Gastrocnemius medialis (tissue), 4 donors: ENCODE measurements at regions not wholly inside any gene's neighbourhood (a gene's known extent, or its start where the extent isn't known, plus 50 kb on each side); places are given as distances from the start of the nearest gene placed in this dataset.

Source experiments
- ATAC-seq, 2 donors: fragments of 150-250 bp; one replicate each; pipeline ENCODE4 v1.9.1; 2016
- DNase-seq, 2 donors: peaks; one replicate each; pipeline ENCODE4 v3.0.0-alpha.2; 2019
- H3K27ac ChIP-seq, 4 donors: fragments of 200-600 bp; sonication (generic); 1 replicate in 1 of 4; 2 replicates in 3 of 4; pipeline ENCODE4 v1.5.1; 2016 to 2018; ENCODE audit warnings: mild to moderate bottlenecking in 2 of 4, moderate library complexity in 1 of 4
- H3K27me3 ChIP-seq, 3 donors: fragments of 200-600 bp; sonication (generic) in 2 of 3; 1 replicate in 1 of 3; 2 replicates in 2 of 3; pipeline versions ENCODE4 v1.5.1 to v1.6.0; 2016 to 2019; ENCODE audit warnings: mild to moderate bottlenecking in 1 of 3, moderate library complexity in 1 of 3
- H3K36me3 ChIP-seq, 2 donors: fragments of 200-600 bp; sonication (generic) in 1 of 2; one replicate each; pipeline ENCODE4 v1.5.1; 2017 to 2018
- H3K4me1 ChIP-seq, 2 donors: fragments of 200-600 bp; sonication (generic) in 1 of 2; one replicate each; pipeline ENCODE4 v1.5.1; 2016 to 2017; ENCODE audit warnings: mild to moderate bottlenecking in 2 of 2
- H3K4me3 ChIP-seq, 4 donors: fragments of 200-600 bp; sonication (generic) in 3 of 4; 1 replicate in 1 of 4; 2 replicates in 3 of 4; pipeline ENCODE4 v1.5.1; 2016 to 2019; ENCODE audit warnings: mild to moderate bottlenecking in 2 of 4
- H3K9me3 ChIP-seq, 3 donors: fragments of 200-600 bp; sonication (generic) in 2 of 3; 1 replicate in 1 of 3; 2 replicates in 2 of 3; pipeline ENCODE4 v1.5.1; 2016 to 2019
- CTCF ChIP-seq, 5 experiments: fragments of 450-650 bp in 3 of 5; fragments of 200-600 bp in 2 of 5; sonication (generic) in 2 of 5; IDR thresholded peaks in 4 of 5; conservative IDR thresholded peaks in 1 of 5; 1 replicate in 4 of 5; 2 replicates in 1 of 5; pipeline ENCODE4 v1.5.1; 2016 to 2019; ENCODE audit warnings: antibody characterized with exemption in 5 of 5, mild to moderate bottlenecking in 3 of 5, moderate library complexity in 3 of 5
- POLR2A ChIP-seq, 2 donors: fragments of 450-650 bp; IDR thresholded peaks; one replicate each; pipeline ENCODE4 v1.6.1; 2017; ENCODE audit warnings: antibody characterized with exemption in 2 of 2, mild to moderate bottlenecking in 2 of 2, moderate library complexity in 2 of 2
- in situ Hi-C, 4 donors: fragments of 200-750 bp; cut with MboI; loops; one replicate each; pipeline versions ENCODE4 v1.15.0 to v1.8.0; 2017; ENCODE audit warnings: low sequenced_read_pairs in 4 of 4
- intact Hi-C: fragments of 100-400 bp; cut with DNase I; formaldehyde crosslinking; loops from one replicate; pipeline ENCODE4 v1.15.1; 2023; ENCODE audit warnings: low total_unique reads

GRCh38 chr11:19530505-19530904, 182.1 kb upstream of the NAV2 start:
- intact Hi-C loops (no loop called here), in situ Hi-C loops (loop anchor here in 1 of 4 donors (25.0 kb wide), 1 partner anchor 118 kb away; no protein-coding TSS in a partner anchor)
- H3K9me3 ChIP-seq = no peaks in the 10 kb centered on the region
- no peak for TF ChIP-seq CTCF (IDR thresholded peaks at IDR 0.05 in 4 of 5, conservative IDR thresholded peaks at IDR 0.05 in 1 of 5)
- no peak for TF ChIP-seq POLR2A (IDR thresholded peaks at IDR 0.05)
- no peak overlapping the region for H3K27ac ChIP-seq
- no peaks in the 10 kb centered on the region for H3K4me1 ChIP-seq
- no peaks in the 10 kb centered on the region for H3K27me3 ChIP-seq
- DNase-seq = no peak
- ATAC-seq = no peak
- no peak overlapping the region for H3K4me3 ChIP-seq
- no peaks in the 10 kb centered on the region for H3K36me3 ChIP-seq

DNA sequence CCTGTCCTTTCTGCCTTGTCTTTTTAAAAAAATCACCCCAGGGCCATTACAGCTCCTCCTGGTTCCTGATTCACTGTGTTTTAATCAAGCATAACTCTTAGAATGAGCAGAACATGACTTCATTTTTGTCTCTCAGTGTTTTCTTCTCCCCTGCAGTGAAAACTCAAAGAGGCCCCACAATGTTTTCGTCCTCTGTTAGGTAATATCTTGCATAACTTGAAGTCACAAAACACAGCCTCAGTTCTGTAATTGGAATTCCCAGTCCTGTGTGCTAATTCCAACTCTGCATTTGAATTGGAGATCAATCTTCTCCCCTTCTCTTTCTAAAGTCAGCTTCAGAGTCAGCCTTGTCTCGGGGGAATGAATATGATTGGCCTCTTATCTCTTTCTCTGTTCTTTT, 186.5 kb upstream of the NAV2 start:
- in situ Hi-C loops = loop anchor here in 1 of 4 donors (25.0 kb wide), 1 partner anchor 114 kb away; no protein-coding TSS in a partner anchor
- Histone ChIP-seq H3K27me3 (no peaks in the 10 kb centered on the region), H3K9me3 (no peaks in the 10 kb centered on the region), H3K4me3 (no peak overlapping the region), H3K36me3 (no peaks in the 10 kb centered on the region), H3K4me1 (no peaks in the 10 kb centered on the region), H3K27ac (no peak overlapping the region)
- intact Hi-C loops = no loop called here
- ATAC-seq = no peak
- TF ChIP-seq POLR2A (IDR thresholded peaks at IDR 0.05) (no peak), CTCF (IDR thresholded peaks at IDR 0.05 in 4 of 5, conservative IDR thresholded peaks at IDR 0.05 in 1 of 5) (no peak)
- no peak for DNase-seq

- no peaks in the 10 kb centered on the region for H3K36me3 ChIP-seq
- DNase-seq (no peak), ATAC-seq (no peak)
- no peaks in the 10 kb centered on the region for H3K4me1 ChIP-seq
- no peaks in the 10 kb centered on the region for H3K27me3 ChIP-seq
- TF ChIP-seq CTCF (IDR thresholded peaks at IDR 0.05 in 4 of 5, conservative IDR thresholded peaks at IDR 0.05 in 1 of 5) = no peak
- TF ChIP-seq POLR2A (IDR thresholded peaks at IDR 0.05) = no peak
- in situ Hi-C loops (loop anchor here in 1 of 4 donors (25.0 kb wide), 1 partner anchor 113 kb away; no protein-coding TSS in a partner anchor), intact Hi-C loops (no loop called here)
- H3K9me3 ChIP-seq = no peaks in the 10 kb centered on the region
- H3K27ac ChIP-seq = no peak overlapping the region
- no peak overlapping the region for H3K4me3 ChIP-seq
These were observed 186.9 kb upstream of the NAV2 start for GRCh38 chr11:19525714-19526113.

DNA sequence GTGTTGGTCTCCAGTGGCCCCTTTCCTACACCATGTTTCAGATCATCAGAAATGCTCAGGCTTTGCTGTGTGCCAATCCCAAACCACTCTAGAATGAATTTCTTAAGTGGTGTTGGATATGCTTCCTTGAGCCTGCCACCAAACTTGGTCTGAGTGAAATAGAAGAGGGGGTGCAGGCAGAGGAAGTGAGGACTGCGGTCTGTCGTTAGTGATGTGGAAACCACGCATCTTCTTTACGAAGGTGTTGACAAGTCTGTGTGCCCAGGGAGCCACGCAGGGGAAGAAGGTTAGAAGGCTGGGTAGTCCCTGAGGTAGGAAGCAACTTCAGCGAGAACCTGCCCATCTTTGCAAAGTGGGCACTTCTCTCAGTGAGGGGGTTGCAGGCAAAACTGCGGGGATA, 187.4 kb upstream of the NAV2 start:
- H3K36me3 ChIP-seq = no peaks in the 10 kb centered on the region
- H3K27ac ChIP-seq = no peak overlapping the region
- in situ Hi-C loops = loop anchor here in 1 of 4 donors (25.0 kb wide), 1 partner anchor 113 kb away; no protein-coding TSS in a partner anchor
- DNase-seq (no peak), ATAC-seq (no peak)
- intact Hi-C loops = no loop called here
- H3K4me1 ChIP-seq = no peaks in the 10 kb centered on the region
- no peaks in the 10 kb centered on the region for H3K9me3 ChIP-seq
- H3K27me3 ChIP-seq = no peaks in the 10 kb centered on the region
- no peak for TF ChIP-seq CTCF (IDR thresholded peaks at IDR 0.05 in 4 of 5, conservative IDR thresholded peaks at IDR 0.05 in 1 of 5)
- no peak for TF ChIP-seq POLR2A (IDR thresholded peaks at IDR 0.05)
- no peak overlapping the region for H3K4me3 ChIP-seq

DNA sequence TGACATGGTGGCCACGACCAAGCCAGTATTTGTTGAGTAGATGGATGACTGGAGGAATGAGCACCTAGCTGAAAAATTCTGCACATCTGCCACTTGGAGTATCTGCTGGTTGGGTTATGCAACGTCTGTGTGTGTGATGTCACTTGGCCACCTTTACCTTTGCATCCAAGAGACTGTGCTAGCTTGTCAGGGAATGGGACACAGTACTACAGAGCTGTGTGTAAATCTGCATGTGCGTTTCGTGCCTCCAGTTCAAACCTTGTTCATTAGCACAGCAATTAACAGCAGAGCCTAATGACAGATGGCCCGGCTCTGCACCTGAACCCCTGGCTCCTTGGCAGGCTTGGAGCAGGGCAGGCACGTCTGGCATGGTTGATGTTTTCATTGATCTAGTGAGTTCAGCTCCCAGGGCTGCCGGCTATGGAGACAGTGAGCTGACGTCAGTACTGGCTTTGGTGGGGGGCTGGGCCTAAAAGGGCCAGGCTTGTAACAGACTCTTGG, 188.4 kb upstream of the NAV2 start:
- no peaks in the 10 kb centered on the region for H3K36me3 ChIP-seq
- intact Hi-C loops = no loop called here
- no peaks in the 10 kb centered on the region for H3K27me3 ChIP-seq
- in situ Hi-C loops = no loop called here
- no peaks in the 10 kb centered on the region for H3K9me3 ChIP-seq
- no peak overlapping the region for H3K4me3 ChIP-seq
- H3K27ac ChIP-seq = no peak overlapping the region
- DNase-seq (no peak), ATAC-seq (no peak)
- TF ChIP-seq POLR2A (IDR thresholded peaks at IDR 0.05) (no peak), CTCF (IDR thresholded peaks at IDR 0.05 in 4 of 5, conservative IDR thresholded peaks at IDR 0.05 in 1 of 5) (no peak)
- no peaks in the 10 kb centered on the region for H3K4me1 ChIP-seq
